ENCODE measurements at regions not wholly inside any gene's neighbourhood (a gene's known extent, or its start where the extent isn't known, plus 50 kb on each side); places are given as distances from the start of the nearest gene placed in this dataset.
"Not testable (repeated sequence)": the region's sequence is repeated elsewhere in the genome, so short reads cannot be mapped to it uniquely, and the experiment has no call there.

GRCh38 chr5:91283326-91283725 lies 99.8 kb downstream of the ARRDC3 start:
- no peak for DNase-seq

DNA sequence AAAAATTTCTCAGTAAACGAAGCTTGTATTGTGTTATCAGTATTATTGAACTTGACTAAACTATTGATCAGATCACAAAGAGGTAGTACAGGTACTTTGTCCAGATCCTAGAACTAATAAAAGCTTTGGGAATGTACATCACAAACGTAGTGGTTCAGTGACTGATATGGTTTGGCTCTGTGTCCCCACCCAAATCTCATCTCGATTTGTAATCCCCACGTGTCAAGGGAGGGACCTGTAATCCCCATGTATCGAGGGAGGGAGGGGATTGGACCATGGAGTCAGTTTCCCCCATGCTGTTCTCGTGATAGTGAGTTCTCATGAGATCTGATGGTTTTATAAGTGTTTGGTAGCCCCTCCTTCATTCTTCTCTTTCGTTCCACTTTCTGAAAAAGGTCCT lies 100.9 kb downstream of the ARRDC3 start:
- DNase-seq: no peak

DNA sequence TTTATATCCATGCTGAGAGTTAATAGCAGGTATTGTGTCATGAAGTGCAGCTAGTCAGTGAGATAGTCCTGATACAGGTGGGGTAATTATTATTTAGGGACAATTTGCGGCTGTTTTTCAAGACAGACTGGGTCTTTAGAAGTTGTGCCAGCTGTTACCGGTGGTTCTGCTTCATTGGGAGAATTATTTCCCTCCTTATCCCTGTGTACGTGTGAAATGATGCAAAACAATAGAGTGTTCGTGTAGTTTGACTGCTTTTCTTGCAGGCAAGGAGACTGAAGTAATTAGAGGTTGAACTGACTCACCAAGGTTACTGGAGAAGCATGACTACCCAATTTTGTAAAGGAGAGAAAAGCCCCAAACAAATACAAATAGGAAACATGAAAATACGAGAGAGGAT lies 101.7 kb downstream of the ARRDC3 start:
- DNase-seq: no peak

GRCh38 chr5:91280362-91281269 lies 102.5 kb downstream of the ARRDC3 start:
- peak; percentile 93 for DNase-seq

GRCh38 chr5:91277840-91278239 lies 105.3 kb downstream of the ARRDC3 start:
- no peak for DNase-seq

GRCh38 chr5:91277093-91277626 lies 106.0 kb downstream of the ARRDC3 start:
- DNase-seq: no peak

GRCh38 chr5:91272858-91273257 lies 110.3 kb downstream of the ARRDC3 start:
- no peak for DNase-seq

DNA sequence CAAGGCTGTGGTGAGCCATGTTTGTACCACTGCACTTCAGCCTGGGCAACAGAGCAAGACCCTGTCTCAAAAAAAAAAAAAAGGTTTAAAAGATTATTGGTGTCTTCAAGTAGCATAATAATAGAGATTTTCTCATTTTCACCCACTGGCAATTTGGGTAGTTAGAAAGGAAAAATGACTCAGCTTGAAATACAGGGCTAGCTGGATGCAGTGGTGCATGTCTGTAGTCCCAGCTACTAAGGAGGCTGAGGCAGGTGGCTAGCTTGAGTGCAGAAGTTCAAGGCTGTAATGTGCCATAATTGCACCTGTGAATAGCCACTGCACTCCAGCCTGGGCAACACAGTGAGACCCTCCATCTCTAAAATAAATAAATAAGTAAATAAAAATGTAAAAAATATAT lies 111.1 kb downstream of the ARRDC3 start:
- DNase-seq: no peak

DNA sequence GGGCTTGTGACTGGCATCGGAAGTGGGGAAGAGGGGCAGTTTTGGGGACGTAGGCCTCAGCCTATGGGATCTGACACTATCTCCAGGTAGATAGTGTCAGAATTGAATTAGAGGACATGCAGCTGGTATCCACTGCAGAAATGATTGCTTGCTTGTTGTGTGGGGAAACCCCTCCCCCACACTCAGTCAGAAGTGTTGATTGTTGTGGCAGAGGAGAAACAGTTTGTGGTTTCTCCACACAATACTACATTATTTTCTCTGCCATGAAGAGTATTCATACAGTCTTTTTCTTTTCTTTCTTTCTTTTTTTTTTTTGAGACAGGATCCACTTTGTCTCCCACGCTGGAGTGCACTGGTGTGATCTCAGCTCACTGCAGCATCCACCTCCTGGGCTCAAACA lies 113.9 kb downstream of the ARRDC3 start:
- peak; percentile 18 for DNase-seq

DNA sequence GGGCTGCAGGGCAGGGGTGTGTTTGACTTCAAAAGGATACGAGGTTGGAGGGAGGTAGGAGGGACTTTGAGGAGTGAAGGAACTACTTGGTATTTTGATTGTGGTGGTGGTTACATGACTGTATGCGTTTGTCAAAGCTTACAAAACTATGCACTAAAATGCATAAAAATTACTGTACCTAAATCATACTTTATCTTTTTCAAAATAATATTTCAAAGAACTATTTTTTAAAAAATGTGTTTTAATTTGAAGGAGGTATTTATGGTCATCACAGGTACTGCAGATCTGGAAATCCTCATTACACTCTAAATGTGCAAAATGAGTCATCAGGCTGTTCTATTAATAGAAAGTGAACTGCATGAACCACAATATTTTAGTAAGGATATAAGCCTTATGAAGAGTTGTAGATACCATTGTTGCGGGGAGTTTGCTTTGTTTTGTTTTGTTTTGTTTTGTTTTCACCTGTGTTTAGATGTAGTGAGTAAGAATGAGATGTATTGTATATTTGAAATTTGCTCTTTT lies 116.9 kb downstream of the ARRDC3 start:
- DNase-seq: no peak

- no peak for DNase-seq
Measured at GRCh38 chr5:91264311-91265051, 118.6 kb downstream of the ARRDC3 start.

GRCh38 chr5:91263898-91264297 lies 119.2 kb downstream of the ARRDC3 start:
- no peak for DNase-seq

DNA sequence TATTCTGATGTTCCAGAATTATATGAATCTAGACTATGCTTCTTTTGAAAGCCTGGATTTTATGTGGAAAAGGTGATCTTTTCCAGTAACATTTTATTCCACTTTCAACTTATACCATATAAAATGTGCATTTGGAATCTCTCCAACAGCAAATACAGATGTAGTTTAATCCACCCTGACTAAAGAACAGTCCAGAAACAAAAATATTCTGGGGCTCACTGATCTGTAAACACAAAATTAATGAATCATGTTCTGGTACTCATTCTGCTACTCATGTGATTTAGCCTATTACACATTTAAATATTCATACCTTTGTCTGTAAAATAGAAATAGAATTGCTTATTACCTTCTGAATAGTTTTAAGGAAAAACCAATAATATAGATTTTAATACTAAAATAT lies 125.8 kb downstream of the ARRDC3 start:
- no peak for DNase-seq

DNA sequence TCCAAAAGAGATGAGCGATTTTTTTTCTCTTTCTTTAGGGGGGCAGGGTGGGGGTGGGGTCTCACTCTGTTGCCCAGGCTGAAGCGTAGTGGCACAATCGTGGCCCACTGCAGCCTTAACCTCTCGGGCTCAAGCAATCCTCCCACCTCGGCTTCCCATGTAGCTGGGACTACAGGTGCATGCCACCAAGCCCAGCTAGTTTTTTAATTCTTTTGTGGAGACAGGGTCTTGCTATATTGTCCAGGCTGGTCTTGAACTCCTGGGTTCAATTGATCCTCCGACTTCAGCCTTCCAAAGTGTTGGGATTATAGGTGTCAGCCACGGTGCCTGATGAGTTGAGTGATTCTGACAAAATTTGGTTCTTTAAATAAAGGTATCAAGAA lies 127.0 kb downstream of the ARRDC3 start:
- no peak for DNase-seq

DNA sequence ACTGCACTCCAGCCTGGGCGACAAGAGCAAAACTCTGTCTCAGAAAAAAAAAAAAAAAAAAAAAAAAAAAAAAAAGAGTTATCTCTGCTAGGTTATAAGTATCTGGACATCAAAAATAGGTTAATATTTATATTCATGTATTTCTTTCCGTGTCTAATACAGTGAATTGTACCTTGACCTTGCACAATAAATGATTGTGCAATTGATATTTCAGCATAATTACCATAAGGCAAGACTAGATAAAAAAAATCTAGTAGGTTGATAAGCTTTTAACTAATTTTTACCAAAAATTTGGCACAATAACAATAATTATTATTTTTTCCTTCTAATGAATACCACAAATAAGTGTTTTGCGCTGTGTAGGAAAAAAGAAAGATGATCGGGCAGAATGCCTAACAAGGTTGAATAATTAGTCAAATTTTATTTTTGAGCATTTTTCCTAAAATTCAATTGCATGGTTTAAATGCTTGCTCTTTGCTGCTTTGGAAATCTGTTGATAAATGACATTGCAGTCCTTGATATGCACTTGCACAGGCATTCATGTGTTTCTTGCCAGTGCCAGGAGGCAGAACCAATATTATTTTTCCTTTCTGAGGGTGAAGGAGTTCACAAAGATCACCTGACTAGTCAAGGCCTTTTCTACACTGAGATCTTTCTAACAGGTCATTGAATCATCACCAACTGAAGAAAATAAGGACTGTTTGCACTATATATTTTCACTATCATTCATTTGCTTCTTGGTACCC lies 127.5 kb downstream of the ARRDC3 start:
- no peak for DNase-seq

DNA sequence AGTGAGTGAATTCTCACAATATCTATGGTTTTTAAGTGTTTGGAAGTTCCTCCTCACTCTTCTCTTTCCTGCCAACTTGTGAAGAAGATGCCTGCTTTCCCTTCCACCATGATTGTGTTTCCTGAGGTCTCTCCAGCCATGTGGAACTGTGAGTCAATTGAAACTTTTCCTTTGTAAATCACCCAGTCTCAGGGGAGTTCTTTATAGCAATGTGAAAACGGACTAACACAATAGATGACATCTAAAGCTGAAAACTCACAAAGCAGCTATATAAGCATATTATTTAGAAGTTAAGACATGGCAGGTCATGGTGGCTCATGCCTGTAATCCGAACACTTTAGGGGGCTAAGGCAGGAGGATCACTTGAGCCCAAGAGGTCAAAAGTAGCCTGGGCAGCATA lies 130.2 kb downstream of the ARRDC3 start:
- DNase-seq: no peak

- no peak for DNase-seq
Measured at GRCh38 chr5:91245871-91246270, 137.2 kb downstream of the ARRDC3 start.

- DNase-seq: no peak
Measured at GRCh38 chr5:91245074-91245452, 138.1 kb downstream of the ARRDC3 start.

DNA sequence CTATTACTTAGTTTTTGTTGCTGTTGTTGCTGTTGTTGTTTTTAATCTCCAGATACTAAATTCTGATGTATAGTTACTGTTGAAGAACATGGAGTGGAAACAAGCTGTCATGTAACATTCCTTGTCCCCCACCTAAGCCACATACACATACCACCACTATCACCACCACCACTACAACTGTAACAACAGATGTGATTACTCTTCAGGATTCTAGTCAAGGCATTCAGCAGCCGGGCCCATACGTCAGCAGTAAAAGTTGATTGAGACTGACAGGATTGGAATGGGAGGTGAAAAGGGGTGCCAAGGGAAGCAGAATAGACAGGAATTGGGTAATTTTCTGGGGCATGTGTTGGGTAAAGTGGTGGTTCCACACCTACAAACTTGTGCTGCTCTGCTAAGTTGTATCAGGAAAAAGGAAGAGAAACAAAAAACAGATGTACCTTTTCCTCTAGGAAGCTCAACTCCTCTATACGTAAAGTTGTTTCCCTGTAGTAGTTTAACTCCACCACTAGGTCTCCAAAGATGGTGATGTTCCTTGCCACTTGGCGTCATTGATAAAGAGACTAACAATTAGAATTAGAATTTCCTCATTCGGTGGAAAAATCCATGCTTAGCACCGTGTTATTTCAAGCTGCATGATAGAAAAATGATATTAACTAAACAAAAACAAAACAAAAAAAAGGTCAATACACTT lies 138.6 kb downstream of the ARRDC3 start:
- no peak for DNase-seq

DNA sequence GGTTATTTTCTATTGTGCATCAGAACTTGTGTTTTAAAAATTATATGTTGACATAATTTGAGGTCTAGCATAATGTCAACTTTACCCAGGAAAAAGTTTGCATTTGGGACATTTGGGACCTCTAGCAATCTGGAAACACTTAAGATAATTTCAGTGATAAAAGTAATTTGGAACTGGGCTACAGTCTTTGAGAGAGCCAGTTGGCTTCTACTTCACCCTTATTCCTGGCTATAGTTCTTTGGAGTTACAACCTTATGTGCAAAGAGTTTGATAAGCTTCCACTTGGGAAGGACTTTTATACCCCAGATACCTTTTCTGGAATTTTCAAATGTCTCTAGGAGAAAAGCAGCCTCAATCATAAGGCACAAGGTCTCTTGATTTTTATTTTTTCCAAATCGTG lies 139.3 kb downstream of the ARRDC3 start:
- DNase-seq: no peak

- DNase-seq: no peak
Measured at GRCh38 chr5:91243286-91243685, 139.8 kb downstream of the ARRDC3 start.

DNA sequence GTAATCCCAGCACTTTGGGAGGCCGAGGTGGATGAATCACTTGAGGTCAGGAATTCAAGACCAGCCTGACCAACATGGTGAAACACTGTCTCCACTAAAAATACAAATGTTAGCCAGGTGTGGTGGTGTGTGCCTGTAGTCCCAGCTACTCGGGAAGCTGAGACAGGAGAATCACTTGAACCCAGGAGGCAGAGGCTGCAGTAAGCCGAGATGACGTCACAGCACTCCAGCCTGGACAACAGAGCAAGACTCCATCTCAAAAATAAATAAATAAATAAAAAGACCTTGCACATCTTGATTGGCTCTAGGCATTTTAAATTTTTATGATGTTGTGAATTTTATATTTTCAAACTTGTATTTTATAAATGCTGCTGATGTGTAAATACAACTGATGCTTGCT lies 141.7 kb downstream of the ARRDC3 start:
- DNase-seq: not testable (repeated sequence)
